Erythroblast (primary cell): ENCODE measurements at regions not wholly inside any gene's neighbourhood (a gene's known extent, or its start where the extent isn't known, plus 50 kb on each side); places are given as distances from the start of the nearest gene placed in this dataset.
"Not testable (repeated sequence)": the region's sequence is repeated elsewhere in the genome, so short reads cannot be mapped to it uniquely, and the experiment has no call there.

ENCODE experiments used
- DNase-seq, 2 experiments: peaks; one replicate each; lab custom pipeline; 2025; lab: John Stamatoyannopoulos, UW
- GATA1 ChIP-seq: IDR thresholded peaks from 2 replicates; pipeline ENCODE4 v1.6.1; 2011; ENCODE audit warnings: low read depth, mild to moderate bottlenecking, control low read depth, low read length, moderate library complexity
- POLR2A ChIP-seq: IDR thresholded peaks from 2 replicates; pipeline ENCODE4 v1.6.1; 2011; ENCODE audit warnings: mild to moderate bottlenecking, low read length

- TF ChIP-seq POLR2A (no peak), GATA1 (no peak)
- peak; percentile 6 to 12 for DNase-seq
Measured at GRCh38 chr3:186464424-186465093, 79.6 kb downstream of the CRYGS start.

- no peak for DNase-seq
- TF ChIP-seq GATA1 (no peak), POLR2A (no peak)
Measured at GRCh38 chr3:186461141-186461540, 83.0 kb downstream of the CRYGS start.

GRCh38 chr3:186459108-186459467, 85.1 kb downstream of the CRYGS start:
- DNase-seq = no peak

GRCh38 chr3:186458306-186459107, 85.7 kb downstream of the CRYGS start:
- no peak for DNase-seq
- no peak for TF ChIP-seq POLR2A
- no peak for TF ChIP-seq GATA1

More at GRCh38 chr3:186459108-186459467, 85.1 kb downstream of the CRYGS start:
- no peak for TF ChIP-seq GATA1
- no peak for TF ChIP-seq POLR2A

- TF ChIP-seq POLR2A (no peak), GATA1 (no peak)
- DNase-seq = no peak
Measured at GRCh38 chr3:186457236-186457635, 86.9 kb downstream of the CRYGS start.

- DNase-seq = no peak
- TF ChIP-seq GATA1 = no peak
- no peak for TF ChIP-seq POLR2A
Measured at GRCh38 chr3:186456731-186457191, 87.4 kb downstream of the CRYGS start.

- TF ChIP-seq POLR2A (no peak), GATA1 (no peak)
- no peak for DNase-seq
Measured at GRCh38 chr3:186454881-186455703, 89.1 kb downstream of the CRYGS start.

GRCh38 chr3:186453531-186453930, 90.6 kb downstream of the CRYGS start:
- no peak for DNase-seq
- TF ChIP-seq POLR2A (no peak), GATA1 (no peak)

- no peak for DNase-seq
- TF ChIP-seq POLR2A (no peak), GATA1 (no peak)
Measured at GRCh38 chr3:186452517-186452916, 90.5 kb upstream of the DGKG start.

- no peak for TF ChIP-seq GATA1
- TF ChIP-seq POLR2A = no peak
- DNase-seq = no peak
Measured at GRCh38 chr3:186451371-186451770, 89.3 kb upstream of the DGKG start.

GRCh38 chr3:186444974-186445373, 82.9 kb upstream of the DGKG start:
- no peak for DNase-seq
- TF ChIP-seq GATA1 (no peak), POLR2A (no peak)

GRCh38 chr3:186444288-186444687, 82.3 kb upstream of the DGKG start:
- no peak for DNase-seq
- TF ChIP-seq POLR2A (no peak), GATA1 (no peak)

GRCh38 chr3:186442979-186443378, 80.9 kb upstream of the DGKG start:
- DNase-seq = not testable (repeated sequence)

GRCh38 chr3:186442162-186442561, 80.1 kb upstream of the DGKG start:
- DNase-seq = no peak
- TF ChIP-seq POLR2A = no peak
- no peak for TF ChIP-seq GATA1

GRCh38 chr3:186440891-186441290, 78.9 kb upstream of the DGKG start:
- no peak for DNase-seq
- TF ChIP-seq GATA1 (no peak), POLR2A (no peak)
